ENCODE measurements at regions not wholly inside any gene's neighbourhood (a gene's known extent, or its start where the extent isn't known, plus 50 kb on each side); places are given as distances from the start of the nearest gene placed in this dataset.

DNA sequence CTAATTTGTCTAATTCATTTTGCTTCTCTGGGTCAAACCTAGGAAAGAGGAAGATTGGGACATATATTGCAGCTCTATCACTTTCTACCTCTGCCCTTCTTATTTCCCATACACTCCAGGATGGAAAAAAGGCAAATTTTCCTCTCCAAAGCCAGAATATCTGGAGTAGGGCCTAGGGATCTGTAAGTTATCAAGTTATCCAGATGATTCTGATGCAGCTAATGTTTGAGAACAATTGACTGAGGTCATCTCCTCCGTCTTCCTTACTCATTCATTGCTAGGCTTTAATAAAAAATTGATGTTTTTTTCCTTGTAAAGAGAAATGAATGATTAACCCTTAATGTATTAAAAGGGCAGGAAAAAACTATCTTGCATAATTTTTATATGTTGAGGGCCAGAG is 211.9 kb upstream of the GLI3 start:
- TF ChIP-seq, protein P1, sequence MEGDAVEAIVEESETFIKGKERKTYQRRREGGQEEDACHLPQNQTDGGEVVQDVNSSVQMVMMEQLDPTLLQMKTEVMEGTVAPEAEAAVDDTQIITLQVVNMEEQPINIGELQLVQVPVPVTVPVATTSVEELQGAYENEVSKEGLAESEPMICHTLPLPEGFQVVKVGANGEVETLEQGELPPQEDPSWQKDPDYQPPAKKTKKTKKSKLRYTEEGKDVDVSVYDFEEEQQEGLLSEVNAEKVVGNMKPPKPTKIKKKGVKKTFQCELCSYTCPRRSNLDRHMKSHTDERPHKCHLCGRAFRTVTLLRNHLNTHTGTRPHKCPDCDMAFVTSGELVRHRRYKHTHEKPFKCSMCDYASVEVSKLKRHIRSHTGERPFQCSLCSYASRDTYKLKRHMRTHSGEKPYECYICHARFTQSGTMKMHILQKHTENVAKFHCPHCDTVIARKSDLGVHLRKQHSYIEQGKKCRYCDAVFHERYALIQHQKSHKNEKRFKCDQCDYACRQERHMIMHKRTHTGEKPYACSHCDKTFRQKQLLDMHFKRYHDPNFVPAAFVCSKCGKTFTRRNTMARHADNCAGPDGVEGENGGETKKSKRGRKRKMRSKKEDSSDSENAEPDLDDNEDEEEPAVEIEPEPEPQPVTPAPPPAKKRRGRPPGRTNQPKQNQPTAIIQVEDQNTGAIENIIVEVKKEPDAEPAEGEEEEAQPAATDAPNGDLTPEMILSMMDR (IDR thresholded peaks at IDR 0.05), result no peak
- TF ChIP-seq POLR2AphosphoS5 (IDR thresholded peaks at IDR 0.05; ENCODE audit: low read depth, low read length), result no peak
